Right lobe of liver (tissue), 6 donors: ENCODE measurements at regions not wholly inside any gene's neighbourhood (a gene's known extent, or its start where the extent isn't known, plus 50 kb on each side); places are given as distances from the start of the nearest gene placed in this dataset.

Experiments
- ATAC-seq, 4 donors: fragments of 200-7000 bp; cut with Tn5 transposase; one replicate each; pipeline ENCODE4 v1.9.1; 2020; ENCODE audit warnings: mild to moderate bottlenecking in 4 of 4, moderate library complexity in 4 of 4
- DNase-seq, 3 donors: peaks; one replicate each; pipeline ENCODE4 v3.0.0-alpha.2; 2020
- H3K27ac ChIP-seq, 3 donors: fragments of 200-600 bp; one replicate each; pipeline ENCODE4 v1.8.0; 2022
- H3K27me3 ChIP-seq, 2 donors: fragments of 200-600 bp; one replicate each; pipeline ENCODE4 v1.8.0; 2022
- H3K36me3 ChIP-seq, 4 donors: fragments of 200-600 bp; sonication (generic) in 1 of 4; one replicate each; pipeline versions ENCODE4 v1.5.1 to v1.8.0; 2017 to 2022; ENCODE audit warnings: control low read depth in 1 of 4
- H3K4me1 ChIP-seq, 4 donors: fragments of 200-600 bp; sonication (generic) in 1 of 4; one replicate each; pipeline versions ENCODE4 v1.5.1 to v1.8.0; 2017 to 2022; ENCODE audit warnings: control low read depth in 1 of 4
- H3K4me3 ChIP-seq, 3 donors: fragments of 200-600 bp; one replicate each; pipeline ENCODE4 v1.8.0; 2022
- H3K9me3 ChIP-seq, 4 donors: fragments of 200-600 bp; sonication (generic) in 1 of 4; one replicate each; pipeline versions ENCODE4 v1.5.1 to v1.8.0; 2017 to 2022; ENCODE audit warnings: control low read depth in 1 of 4
- CTCF ChIP-seq, 4 donors: fragments of 200-600 bp in 3 of 4; fragments of 450-650 bp in 1 of 4; IDR thresholded peaks; one replicate each; pipeline versions ENCODE4 v1.5.1 to v1.8.0; 2016 to 2022; ENCODE audit warnings: antibody characterized with exemption in 4 of 4, mild to moderate bottlenecking in 2 of 4
- POLR2A ChIP-seq: fragments of 450-650 bp; IDR thresholded peaks from one replicate; pipeline ENCODE4 v1.6.1; 2017; ENCODE audit warnings: antibody characterized with exemption, mild to moderate bottlenecking
- WGBS: methylation state at CpG from one replicate; pipeline ENCODE4 v1.1.6; 2018; ENCODE audit warnings: low coverage, low lambda C conversion rate; ENCODE audit not compliant: insufficient coverage; ENCODE audit errors: missing lambda C conversion rate; 5-methylcytosine and 5-hydroxymethylcytosine counted together
- intact Hi-C, 2 donors: fragments of 100-400 bp; cut with DNase I; formaldehyde crosslinking; loops; one replicate each; pipeline versions ENCODE4 v1.11.2 to v1.14.1; 2022
- donor health status: DM: no; HTN: yes; CAD: no.
- donor health status: DM: no; HTN: no; CAD: no.
- donor health status: DM: no; HTN: no; CAD: no.
- donor health status: DM: no; HTN: yes; CAD: no.
- donor health status: DM: no; HTN: yes; CAD: no.

GRCh38 chr15:47932951-47933641 lies 187.7 kb upstream of the SLC24A5 start:
- Histone ChIP-seq H3K4me1 (no peaks in the 10 kb centered on the region), H3K27ac (no peak overlapping the region), H3K4me3 (no peak overlapping the region), H3K27me3 (no peaks in the 10 kb centered on the region), H3K9me3 (no peaks in the 10 kb centered on the region), H3K36me3 (no peaks in the 10 kb centered on the region)
- ATAC-seq (no peak), DNase-seq (no peak)
- TF ChIP-seq CTCF (IDR thresholded peaks at IDR 0.05) = no peak
- no peak for TF ChIP-seq POLR2A
- intact Hi-C loops = no loop called here
- 40% methylated on average over 6 of the region's 6 CpGs for WGBS

GRCh38 chr15:47933865-47934264 lies 186.9 kb upstream of the SLC24A5 start:
- ATAC-seq = no peak
- no peak overlapping the region for H3K27ac ChIP-seq
- DNase-seq = no peak
- WGBS = 63% methylated on average over 3 of the region's 3 CpGs
- H3K4me1 ChIP-seq = no peaks in the 10 kb centered on the region
- H3K4me3 ChIP-seq = no peak overlapping the region
- no peak for TF ChIP-seq CTCF (IDR thresholded peaks at IDR 0.05)
- no peak for TF ChIP-seq POLR2A
- H3K9me3 ChIP-seq = no peaks in the 10 kb centered on the region
- intact Hi-C loops = no loop called here
- no peaks in the 10 kb centered on the region for H3K36me3 ChIP-seq
- no peaks in the 10 kb centered on the region for H3K27me3 ChIP-seq

- intact Hi-C loops = no loop called here
- Histone ChIP-seq H3K4me3 (no peak overlapping the region), H3K9me3 (no peaks in the 10 kb centered on the region), H3K4me1 (no peaks in the 10 kb centered on the region), H3K36me3 (no peaks in the 10 kb centered on the region), H3K27ac (no peak overlapping the region), H3K27me3 (no peaks in the 10 kb centered on the region)
- TF ChIP-seq POLR2A (no peak), CTCF (IDR thresholded peaks at IDR 0.05) (no peak)
- no peak for DNase-seq
- no peak for ATAC-seq
Observed at GRCh38 chr15:47934342-47934741, 186.4 kb upstream of the SLC24A5 start.

GRCh38 chr15:47937834-47938233 lies 183.0 kb upstream of the SLC24A5 start:
- DNase-seq = no peak
- H3K9me3 ChIP-seq = no peaks in the 10 kb centered on the region

More at GRCh38 chr15:47937834-47938233, 183.0 kb upstream of the SLC24A5 start:
- no peak overlapping the region for H3K27ac ChIP-seq
- no peak overlapping the region for H3K4me3 ChIP-seq
- H3K36me3 ChIP-seq = no peaks in the 10 kb centered on the region
- ATAC-seq = no peak
- no peaks in the 10 kb centered on the region for H3K27me3 ChIP-seq
- TF ChIP-seq POLR2A = no peak
- TF ChIP-seq CTCF (IDR thresholded peaks at IDR 0.05) = no peak
- intact Hi-C loops = no loop called here
- H3K4me1 ChIP-seq = no peaks in the 10 kb centered on the region
